T1000 (cell line): ENCODE measurements at regions not wholly inside any gene's neighbourhood (a gene's known extent, or its start where the extent isn't known, plus 50 kb on each side); places are given as distances from the start of the nearest gene placed in this dataset.

ENCODE experiments used
- DNase-seq: peaks from one replicate; lab custom pipeline; 2025; ENCODE audit warnings: mixed read lengths; lab: John Stamatoyannopoulos, UW

DNA sequence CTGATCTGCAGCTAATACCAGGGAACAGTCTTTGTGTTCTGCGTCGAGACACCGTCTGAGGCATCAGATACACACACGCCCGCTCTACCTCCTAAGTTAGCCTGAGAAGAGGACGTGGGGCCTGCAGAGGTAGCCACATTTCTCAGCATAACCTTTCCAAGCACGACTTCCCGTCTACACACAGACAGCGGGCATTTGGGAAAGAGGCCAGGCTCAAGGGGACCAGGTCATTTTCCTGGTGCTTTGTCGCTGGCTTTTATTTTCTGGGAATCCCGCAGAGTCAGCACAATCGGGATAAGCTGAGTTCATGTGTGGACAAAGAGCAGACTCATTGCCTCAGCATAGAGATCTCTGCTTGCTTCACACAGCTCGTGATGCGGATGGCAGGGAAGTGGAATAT lies 72.5 kb upstream of the SMYD2 start:
- DNase-seq: no peak

DNA sequence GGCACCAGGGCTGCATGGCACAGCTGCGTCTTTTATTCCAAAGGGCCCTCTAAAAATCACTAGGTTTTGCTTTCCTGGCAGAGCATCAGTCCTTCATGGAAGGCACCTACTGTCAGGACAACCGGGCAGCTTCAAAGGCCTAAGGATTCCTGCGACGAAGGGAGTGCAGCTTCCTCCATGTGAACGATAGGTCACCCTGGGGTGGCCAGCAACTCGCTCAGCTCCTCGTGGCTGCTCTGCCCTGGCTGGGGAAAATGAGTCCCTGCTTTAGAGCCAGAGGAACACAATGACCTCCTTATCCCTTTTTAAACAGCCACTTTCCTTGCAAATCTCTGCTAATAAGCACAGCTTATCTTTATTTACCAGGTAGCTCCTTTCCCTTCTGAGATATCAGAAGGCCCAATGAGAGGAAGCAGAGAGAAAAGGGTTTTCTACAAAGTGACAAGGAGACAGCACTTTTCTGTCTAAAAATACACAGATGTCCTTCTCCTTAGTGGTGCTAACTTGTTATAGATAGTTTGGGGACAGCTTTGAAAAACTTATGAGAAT lies 71.6 kb upstream of the SMYD2 start:
- no peak for DNase-seq

DNA sequence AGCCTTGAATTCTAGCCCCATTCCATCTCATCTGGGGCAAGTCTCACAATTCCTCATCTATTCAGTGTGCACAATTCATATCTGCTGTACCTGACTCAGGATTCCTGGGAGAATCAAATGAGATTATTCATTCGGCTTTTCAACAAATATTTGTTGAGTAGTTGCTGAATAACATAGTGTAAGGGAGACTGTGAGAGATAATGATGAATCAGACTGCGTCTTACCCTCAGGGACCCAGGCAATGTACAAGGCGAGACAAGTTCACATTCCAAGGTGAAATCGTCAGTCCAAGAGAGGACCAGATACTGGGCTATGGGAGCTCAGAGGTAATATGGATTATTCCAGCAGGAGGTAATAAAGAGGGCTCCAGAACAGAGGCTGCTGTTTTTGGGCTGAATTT lies 67.8 kb upstream of the SMYD2 start:
- peak; percentile 12 for DNase-seq

DNA sequence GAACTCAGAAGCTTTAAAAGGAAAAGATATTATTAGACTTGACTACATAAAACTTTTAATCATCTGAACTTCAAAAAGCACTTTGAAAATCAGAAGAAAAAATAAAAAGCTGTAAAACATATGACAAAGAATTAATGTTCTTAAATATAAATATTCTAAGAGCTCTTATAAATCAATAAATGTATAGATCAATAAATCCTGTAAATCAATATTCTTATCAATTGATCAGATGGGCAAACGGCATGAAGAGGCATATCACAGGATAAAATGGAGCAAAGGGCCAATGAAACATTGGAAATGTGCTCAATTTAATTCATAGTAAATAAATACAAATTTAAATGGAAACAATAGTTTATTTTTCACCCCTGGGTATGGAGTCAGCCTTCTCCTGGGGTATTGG lies 66.1 kb upstream of the SMYD2 start:
- no peak for DNase-seq

DNA sequence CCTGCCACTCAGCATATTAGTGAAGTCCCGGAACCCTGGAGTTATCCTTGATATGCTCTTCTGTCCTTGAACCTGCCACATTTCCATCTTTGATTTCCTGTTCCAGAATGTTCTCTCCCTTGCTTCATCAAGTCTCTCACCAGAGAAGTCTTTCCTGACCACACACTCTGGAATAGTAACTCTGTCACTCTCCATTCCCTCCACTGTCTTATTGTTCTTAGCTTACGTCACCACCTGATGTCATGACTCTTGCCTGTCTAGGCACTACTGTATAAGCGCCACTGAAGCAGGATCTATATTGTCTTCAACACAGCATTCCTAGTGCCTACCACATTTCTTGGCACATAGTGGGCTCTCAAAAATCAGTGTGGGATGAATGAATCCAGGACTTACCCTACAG lies 65.4 kb upstream of the SMYD2 start:
- DNase-seq: no peak

DNA sequence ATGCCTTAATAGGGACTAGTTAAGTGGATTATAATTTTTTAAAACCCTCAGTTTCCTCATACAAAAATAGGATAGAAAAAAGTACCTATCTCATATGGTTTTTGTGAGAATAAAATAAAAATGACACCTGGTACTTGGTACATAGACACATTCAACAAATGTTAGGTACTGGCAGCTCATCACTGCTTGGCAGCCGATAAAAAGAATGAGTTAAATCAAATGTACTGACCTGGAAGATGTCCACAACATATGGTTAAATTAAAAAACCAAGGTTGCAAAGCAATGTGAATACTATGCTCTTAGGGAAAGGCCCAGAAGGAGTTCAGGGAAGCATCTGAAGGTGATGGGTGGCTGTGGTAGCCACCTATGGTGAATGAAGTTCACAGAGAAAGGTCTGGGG lies 64.9 kb upstream of the SMYD2 start:
- DNase-seq: no peak

DNA sequence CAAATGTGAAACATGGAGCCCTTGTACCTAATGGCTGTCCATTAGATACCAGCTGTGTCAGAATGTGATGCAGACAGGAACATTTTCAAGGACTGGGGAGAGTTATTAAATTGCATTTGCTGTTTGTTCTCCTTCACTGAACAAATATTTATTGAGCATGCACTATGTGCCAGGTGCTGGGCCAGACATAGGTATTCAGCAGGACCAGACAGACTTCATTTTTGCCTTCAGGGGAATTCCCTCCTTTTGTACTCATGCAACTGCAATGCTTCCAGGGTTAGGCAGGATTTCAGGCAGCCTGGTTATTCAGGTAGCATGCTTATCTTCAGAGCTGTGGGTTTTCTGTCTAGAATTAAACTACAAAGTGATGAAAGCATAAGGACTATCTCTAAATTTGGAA lies 64.2 kb upstream of the SMYD2 start:
- DNase-seq: no peak

DNA sequence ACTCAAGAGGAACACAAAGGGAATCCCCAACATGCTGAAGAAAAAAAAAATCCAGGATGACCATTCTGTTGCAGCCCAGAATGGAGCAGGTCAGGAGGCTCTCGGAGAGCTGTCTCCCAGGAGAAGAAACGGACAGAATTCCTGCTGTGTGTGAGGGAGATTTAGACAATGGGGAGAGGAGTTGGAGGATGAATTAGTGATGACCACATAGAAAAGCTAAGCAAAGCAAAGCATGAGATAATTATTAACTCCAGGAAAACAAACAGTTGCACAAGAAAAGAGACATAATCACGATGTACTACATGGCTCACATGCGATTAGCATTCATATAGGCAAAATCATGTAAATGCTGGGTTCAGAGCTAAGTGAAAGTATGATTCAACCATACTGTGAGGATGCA lies 61.1 kb upstream of the SMYD2 start:
- no peak for DNase-seq

DNA sequence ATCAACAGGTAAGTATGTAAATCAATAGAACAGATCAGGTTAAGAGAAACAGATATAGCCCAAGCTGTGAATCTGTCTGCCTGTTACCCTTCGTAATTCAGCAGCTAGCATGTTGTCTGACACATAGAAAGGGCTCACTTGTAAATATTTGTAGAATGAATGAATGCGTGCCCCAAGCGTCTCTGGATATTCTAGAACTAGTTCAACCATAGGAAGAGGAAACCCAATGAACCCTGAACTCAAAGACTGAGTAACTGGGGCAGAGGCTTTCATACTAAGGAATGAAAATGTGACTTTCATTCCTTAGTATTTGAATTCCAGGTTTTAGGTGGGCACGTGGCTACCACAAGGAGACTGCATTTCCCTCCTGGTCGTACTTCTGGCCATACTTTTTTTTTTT lies 60.1 kb upstream of the SMYD2 start:
- no peak for DNase-seq

DNA sequence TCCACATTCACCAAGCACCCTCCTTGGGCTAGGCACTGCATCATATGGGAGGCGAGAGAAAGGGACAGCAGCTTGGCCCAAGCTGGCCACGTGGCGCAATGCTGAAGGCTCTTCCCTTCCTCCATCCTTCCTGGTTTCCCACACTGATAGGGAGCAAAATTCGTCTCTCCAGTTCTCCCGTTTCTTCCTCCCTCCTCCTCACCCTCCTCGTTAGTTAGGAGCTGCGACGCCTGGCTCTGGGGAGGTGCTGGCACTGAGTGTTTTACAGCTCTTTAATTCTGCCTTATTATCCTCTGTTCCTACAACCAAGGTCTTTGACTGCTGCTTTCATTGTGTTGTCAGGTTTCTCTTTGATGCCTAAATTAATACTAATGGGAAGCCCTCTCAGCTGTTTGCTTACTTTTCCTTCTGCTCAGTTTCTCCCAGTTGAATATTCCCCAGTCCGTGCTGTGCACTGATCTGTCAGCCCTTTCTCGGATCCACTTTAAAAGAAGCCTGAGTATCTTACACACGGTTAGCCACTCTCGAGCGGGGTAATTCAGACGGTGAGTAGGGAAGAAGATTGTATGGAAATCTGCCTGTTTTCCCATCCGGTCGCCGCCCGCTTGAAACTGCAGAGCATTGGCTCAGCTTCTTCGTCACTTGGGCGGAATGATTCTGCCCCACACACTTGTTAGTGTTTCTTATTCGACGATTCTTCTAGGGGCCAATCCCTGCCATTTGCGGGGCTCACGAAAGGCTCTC lies 56.2 kb upstream of the SMYD2 start:
- no peak for DNase-seq

DNA sequence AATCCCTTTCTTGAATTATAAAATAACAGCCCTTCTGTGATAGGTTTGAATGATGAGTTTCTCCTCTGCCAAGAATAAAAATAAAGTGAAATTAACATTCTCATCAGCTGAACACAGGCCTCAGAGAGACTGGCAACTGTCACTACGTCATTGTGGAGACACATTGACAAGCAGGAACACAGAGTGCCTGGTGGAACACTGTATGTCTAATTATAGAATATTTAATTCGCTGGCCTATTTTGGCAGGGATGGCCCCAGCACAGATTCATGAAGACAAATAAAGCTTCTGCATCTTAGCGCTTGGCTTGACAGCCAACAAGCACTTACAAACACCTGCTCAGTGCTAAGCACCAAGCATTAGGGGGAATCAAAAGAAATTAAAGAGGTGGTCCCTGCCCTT lies 52.0 kb upstream of the SMYD2 start:
- no peak for DNase-seq

DNA sequence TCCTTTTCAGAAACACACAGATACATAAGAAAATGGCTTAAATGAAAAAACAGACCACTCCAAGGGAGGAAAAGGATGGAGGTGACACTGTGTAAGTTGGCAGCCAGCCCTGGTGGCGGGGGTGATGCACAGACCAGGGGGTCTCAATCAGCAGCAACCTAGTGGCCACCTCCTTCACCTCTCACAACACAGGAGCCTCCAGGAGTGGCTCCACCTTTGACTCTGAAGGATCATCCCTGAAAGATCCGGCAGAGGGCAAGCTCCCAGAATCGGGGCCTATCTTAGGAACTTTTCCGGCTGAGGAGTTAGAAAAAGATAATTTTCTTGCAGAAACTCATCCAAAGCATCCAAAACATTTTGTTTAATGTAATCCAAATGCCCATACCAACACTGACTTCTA lies 51.2 kb upstream of the SMYD2 start:
- no peak for DNase-seq
